PC-3 (cell line): ENCODE measurements at regions not wholly inside any gene's neighbourhood (a gene's known extent, or its start where the extent isn't known, plus 50 kb on each side); places are given as distances from the start of the nearest gene placed in this dataset.

Experiments used
- CTCF ChIP-seq: fragments of 300-600 bp; sonication (generic); conservative IDR thresholded peaks from 2 replicates; pipeline ENCODE4 v1.5.1; 2017; ENCODE audit warnings: antibody characterized with exemption, low read depth, mild to moderate bottlenecking, low read length
- EZH2 ChIP-seq: fragments of 300-600 bp; sonication (generic); IDR thresholded peaks from one replicate; pipeline ENCODE4 v1.6.1; 2017; ENCODE audit warnings: antibody characterized with exemption, mild to moderate bottlenecking, low read length; ENCODE audit not compliant: unreplicated experiment
- EZH2phosphoT487 ChIP-seq: fragments of 300-600 bp; sonication (generic); IDR thresholded peaks from 2 replicates; pipeline ENCODE4 v1.6.1; 2018; ENCODE audit warnings: mild to moderate bottlenecking, antibody characterized with exemption, low read length, borderline replicate concordance

GRCh38 chr1:236343246-236343870 is 50.7 kb upstream of the EDARADD start:
- TF ChIP-seq EZH2phosphoT487 (no peak), CTCF (no peak), EZH2 (no peak)
